GM19372 (cell line): ENCODE measurements at regions not wholly inside any gene's neighbourhood (a gene's known extent, or its start where the extent isn't known, plus 50 kb on each side); places are given as distances from the start of the nearest gene placed in this dataset.

Experiments
- ATAC-seq: cut with Tn5 transposase; IDR thresholded peaks from one replicate; pipeline ENCODE4 v1.9.1; 2021; ENCODE audit warnings: mild to moderate bottlenecking, low read depth, moderate library complexity; ENCODE audit not compliant: unreplicated experiment

- no peak for ATAC-seq
Observed at GRCh38 chr2:8030573-8031303, 651.1 kb upstream of the ID2 start.

DNA sequence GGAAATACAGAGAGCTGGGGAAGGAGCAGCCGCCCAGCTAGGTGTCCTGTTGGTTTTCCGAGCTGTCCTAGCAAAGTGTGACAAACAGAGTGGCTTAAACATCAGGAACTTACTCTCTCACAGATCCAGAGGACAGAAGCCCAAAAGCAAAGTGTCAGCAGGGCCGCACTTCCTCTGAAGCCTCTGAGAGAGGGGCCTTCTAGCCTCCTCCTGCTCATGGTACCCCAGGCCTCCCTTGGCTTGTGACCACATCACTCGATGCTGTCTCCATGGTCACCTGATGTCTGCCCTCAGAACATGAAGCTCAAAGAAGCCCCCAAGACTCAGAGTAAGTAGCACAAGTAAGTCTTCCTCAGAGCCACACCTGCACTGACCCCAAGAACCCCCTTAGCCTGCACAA lies 650.5 kb upstream of the ID2 start:
- ATAC-seq = no peak

DNA sequence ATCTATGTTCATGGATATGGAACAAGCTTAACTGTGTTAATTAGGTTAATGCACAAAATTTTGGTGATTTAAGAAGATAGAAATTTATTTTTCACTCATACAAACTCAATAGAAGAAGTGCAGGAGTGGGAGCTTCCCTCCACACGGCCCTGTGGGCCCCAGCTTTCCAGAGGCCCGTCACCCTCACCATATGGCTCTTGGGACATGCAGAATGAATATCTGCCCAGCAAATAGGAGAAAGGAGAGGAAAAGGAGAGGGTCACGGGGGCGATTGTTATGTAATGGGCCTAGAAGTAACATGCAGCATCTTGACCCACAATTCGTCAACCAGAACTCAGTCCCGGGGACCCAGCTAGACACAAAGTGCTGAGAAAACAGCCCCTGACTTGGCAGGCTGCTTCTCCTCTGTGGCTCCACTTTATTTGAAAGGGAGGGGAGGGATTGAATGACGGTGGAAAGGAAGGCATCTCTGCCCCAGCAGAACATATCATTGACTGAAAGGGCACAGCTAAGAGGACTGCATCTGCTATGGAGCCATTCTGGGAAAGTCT lies 648.2 kb upstream of the ID2 start:
- ATAC-seq = no peak

DNA sequence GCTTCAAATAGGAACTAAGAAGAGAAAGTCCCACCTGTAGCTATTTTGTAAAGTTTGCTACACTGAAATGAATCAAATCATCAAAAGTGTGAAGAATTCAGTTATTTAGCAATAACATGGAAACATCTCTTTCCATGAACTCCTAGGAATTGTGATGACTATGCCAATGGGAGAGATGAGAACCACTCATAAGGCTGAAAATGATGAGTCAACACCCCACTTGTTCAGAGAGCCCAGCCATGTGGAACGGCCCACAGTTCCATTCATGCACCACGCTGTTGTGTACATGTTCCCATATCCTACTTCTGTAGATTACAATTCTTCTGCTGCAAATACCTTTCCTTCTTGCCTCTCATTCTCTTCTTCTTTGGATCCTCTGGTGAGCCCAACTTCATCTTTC lies 645.5 kb upstream of the ID2 start:
- no peak for ATAC-seq

DNA sequence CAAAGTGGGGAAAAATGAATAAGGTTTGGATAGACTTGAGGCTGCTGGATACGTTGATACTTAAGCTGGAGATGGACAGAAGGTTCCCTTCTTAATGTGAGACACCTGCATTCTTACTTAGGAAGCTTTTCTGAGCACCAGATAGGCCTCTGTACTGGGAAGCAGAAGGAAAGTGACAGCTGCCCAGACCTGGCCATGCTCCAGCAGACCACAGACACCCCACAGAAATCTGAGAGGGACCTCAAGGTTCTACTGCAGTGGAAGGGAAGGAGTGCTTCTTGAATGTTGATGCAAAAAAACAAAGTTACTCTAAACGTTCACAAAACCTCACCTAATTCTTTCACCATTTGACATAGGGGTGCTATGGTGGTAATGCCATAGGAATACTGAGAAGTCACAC lies 642.1 kb upstream of the ID2 start:
- no peak for ATAC-seq

- no peak for ATAC-seq
Observed at GRCh38 chr2:8043295-8043694, 638.6 kb upstream of the ID2 start.

- no peak for ATAC-seq
Observed at GRCh38 chr2:8044046-8044594, 637.7 kb upstream of the ID2 start.

GRCh38 chr2:8045081-8045614 lies 636.7 kb upstream of the ID2 start:
- ATAC-seq = no peak

GRCh38 chr2:8046849-8047248 lies 635.0 kb upstream of the ID2 start:
- no peak for ATAC-seq

- ATAC-seq = no peak
Observed at GRCh38 chr2:8049176-8049575, 632.7 kb upstream of the ID2 start.

DNA sequence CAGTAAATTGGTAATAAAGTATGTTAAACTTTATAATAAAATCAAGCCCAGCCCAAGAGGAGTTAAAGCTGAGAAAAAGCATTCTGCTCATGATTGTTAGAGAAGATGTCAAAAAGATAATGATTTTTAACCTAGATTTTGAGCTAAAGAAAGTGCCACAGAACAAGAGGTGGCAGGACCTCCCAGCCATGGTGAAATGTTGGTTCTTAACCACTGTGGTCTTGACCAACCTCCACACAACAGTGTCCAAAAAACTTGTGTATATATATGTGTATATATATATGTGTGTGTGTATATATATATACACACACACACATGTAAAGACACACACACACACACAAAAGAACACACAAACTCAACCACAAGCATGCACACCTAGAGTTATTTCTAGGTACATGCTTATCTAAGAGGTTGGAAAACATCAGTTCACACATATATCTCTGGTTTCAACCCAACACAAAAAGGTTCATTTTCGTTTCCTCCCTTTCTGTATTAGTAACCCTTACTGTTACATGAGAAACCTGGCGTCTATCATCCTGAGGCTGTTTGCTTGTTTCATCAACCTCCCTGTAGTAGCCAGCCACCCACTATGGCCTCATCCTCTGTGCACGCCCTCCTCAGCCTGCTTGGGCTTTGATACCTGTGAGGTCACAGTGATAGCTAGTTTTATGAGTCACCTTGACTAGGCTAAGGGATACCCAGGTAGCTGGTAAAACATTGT lies 631.8 kb upstream of the ID2 start:
- peak; percentile 84 for ATAC-seq

DNA sequence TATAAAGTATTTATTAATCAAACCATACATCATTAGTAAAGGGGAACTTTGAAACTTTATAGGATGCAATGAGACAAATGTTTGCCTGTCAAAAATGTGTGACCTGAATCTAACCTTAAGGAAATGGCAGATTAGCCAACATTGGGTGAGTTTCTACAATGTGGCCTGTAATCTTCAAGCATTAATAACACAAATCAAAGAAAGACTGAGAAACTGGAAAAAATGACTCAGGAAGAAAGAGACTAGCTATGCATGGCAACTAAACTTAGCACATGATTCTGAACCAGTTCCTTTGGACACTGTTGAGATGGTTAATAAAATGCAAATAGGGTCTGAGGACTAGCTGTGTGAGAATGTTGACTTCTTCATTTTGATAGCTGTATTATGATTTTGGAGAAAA lies 628.6 kb upstream of the ID2 start:
- no peak for ATAC-seq

DNA sequence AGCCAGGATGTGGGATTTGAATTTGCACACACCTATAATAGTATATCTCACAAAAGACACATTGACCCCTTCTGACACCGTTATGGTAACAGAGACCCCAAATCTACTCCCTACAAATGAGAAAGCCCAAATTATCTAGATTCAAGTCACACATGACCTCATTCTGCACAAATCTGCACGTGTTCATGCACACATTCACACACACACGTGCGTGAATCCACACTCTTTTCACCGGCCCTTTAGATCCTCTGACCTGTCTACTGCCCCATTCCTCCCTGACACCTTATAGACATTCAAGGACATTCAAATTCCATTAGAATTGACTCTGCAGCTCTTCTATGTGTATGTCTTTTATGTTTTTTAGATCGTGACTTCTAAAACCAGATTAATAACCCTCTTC lies 627.8 kb upstream of the ID2 start:
- ATAC-seq = no peak

DNA sequence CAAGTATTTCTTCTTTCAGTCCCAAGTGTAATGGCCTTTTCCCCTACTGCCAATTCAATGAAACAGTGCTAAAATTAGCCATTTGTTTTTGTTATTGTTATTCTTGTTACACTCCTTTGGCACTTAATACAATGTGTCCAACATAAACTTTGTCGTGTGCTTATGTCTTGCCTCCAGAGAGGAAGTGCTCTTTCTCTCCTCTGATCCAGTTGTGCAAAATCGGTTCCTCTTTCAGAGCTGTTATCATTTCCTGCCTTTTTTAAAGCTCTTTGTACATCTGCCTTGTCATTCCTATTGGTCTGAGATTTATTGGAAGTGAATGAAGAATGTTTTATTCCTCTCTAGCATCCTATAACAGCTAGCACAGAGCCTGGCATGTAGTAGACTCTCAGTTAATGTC lies 623.2 kb upstream of the ID2 start:
- ATAC-seq = no peak

GRCh38 chr2:8059255-8059654 lies 622.6 kb upstream of the ID2 start:
- no peak for ATAC-seq

GRCh38 chr2:8059794-8060193 lies 622.1 kb upstream of the ID2 start:
- ATAC-seq = no peak

DNA sequence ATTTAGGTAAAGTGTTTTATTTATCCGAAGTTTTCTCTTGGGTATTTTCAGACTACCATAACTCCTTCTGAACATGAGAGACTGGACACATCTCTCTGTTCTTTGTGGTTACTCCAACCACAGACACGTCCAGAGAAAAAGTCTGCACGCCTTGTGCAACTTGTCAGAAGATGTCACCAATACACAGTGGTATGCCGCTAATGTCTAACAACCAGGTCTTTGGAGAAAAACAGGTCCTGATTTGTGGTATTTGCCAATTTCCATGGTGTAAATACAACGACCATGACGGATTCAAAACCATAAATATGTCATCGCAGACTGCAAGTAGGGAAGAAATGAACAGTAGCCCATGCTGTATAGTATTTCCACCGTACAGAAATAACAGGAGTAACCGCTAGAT lies 620.6 kb upstream of the ID2 start:
- ATAC-seq = no peak

- no peak for ATAC-seq
Observed at GRCh38 chr2:8064603-8065002, 617.3 kb upstream of the ID2 start.

GRCh38 chr2:8065191-8065590 lies 616.7 kb upstream of the ID2 start:
- no peak for ATAC-seq

DNA sequence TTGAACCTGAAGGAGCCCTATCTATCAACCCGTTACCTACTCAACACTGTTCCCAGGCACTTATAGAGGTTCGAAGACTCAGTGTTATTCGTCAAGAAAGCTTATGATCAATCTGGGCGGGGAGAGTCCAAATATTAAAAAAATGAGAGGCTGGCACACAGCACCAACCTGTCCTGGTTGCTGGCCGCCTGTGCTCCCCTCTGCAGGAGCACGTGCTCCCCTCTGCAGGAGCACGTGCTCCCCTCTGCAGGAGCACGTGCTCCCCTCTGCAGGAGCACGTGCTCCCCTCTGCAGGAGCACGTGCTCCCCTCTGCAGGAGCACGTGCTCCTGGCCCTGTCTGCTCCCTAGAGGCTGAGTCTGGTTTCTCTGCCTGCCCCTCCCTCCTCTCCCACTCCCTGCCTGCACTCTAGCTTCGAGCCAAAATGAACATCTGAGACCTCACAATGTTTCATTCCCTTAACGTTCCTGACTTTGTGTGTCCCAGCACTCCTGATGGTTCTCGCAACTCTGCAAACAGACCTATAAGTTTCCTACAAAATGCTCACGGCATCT lies 614.0 kb upstream of the ID2 start:
- no peak for ATAC-seq

- ATAC-seq = no peak
Observed at GRCh38 chr2:8072907-8073306, 608.9 kb upstream of the ID2 start.
